Panc1 (cell line): ENCODE measurements at regions not wholly inside any gene's neighbourhood (a gene's known extent, or its start where the extent isn't known, plus 50 kb on each side); places are given as distances from the start of the nearest gene placed in this dataset.

ENCODE experiments used
- ATAC-seq: fragments of 200-7000 bp; cut with Tn5 transposase; 2 replicates; pipeline ENCODE4 v1.9.1; 2020; ENCODE audit warnings: mild to moderate bottlenecking, moderate library complexity
- BruUV-seq: library from RNA; stranded (reverse); fragments of 400-500 nt; replicated peaks from 2 replicates; lab custom pipeline; 2021; lab: Mats Ljungman, UMichigan
- CTCF ChIA-PET: fragments of 300-600 bp; sonication (Branson Sonifier 250); formaldehyde crosslinking; loops from one replicate; lab custom pipeline; 2022; ENCODE audit warnings: antibody characterized with exemption; lab: Charles Lee
- POLR2A ChIA-PET: fragments of 300-600 bp; sonication (Branson Sonifier 250); formaldehyde crosslinking; loops from one replicate; lab custom pipeline; 2022; ENCODE audit warnings: antibody characterized with exemption; lab: Charles Lee
- DNase-seq: peaks from one replicate; pipeline ENCODE4 v3.0.0-alpha.2; 2010; ENCODE audit warnings: low read depth, low spot score
- H3K27ac ChIP-seq: 2 replicates; pipeline ENCODE4 v1.5.1; 2011; ENCODE audit warnings: mild to moderate bottlenecking, low read length, inconsistent platforms
- H3K27me3 ChIP-seq: fragments of 200-500 bp; sonication (Bioruptor generic); 2 replicates; pipeline ENCODE4 v1.6.0; 2014; ENCODE audit warnings: low read length, inconsistent platforms; ENCODE audit not compliant: control insufficient read depth, insufficient read depth
- H3K36me3 ChIP-seq: fragments of 200-500 bp; sonication (Bioruptor generic); 2 replicates; pipeline ENCODE4 v1.5.1; 2014; ENCODE audit warnings: inconsistent platforms, mild to moderate bottlenecking, low read length, moderate library complexity; ENCODE audit not compliant: control insufficient read depth, insufficient read depth
- H3K4me1 ChIP-seq: 2 replicates; pipeline ENCODE4 v1.5.1; 2011; ENCODE audit warnings: inconsistent platforms, mild to moderate bottlenecking, low read length, moderate library complexity; ENCODE audit not compliant: control insufficient read depth, insufficient read depth
- H3K4me3 ChIP-seq, 2 experiments: 2 replicates each; pipeline ENCODE4 v1.5.1; 2011 to 2012; ENCODE audit warnings: low read depth in 2 of 2, low read length in 2 of 2, mild to moderate bottlenecking in 2 of 2, inconsistent platforms in 1 of 2, moderate library complexity in 1 of 2
- H3K9me3 ChIP-seq: fragments of 200-500 bp; sonication (Bioruptor generic); 2 replicates; pipeline ENCODE4 v1.5.1; 2014; ENCODE audit warnings: low read depth, mild to moderate bottlenecking, inconsistent platforms, low read length, moderate library complexity; ENCODE audit not compliant: control insufficient read depth, insufficient read depth
- POLR2AphosphoS5 ChIP-seq: IDR thresholded peaks from 2 replicates; pipeline ENCODE4 v1.6.1; 2012; ENCODE audit warnings: mild to moderate bottlenecking, low read depth, low read length, moderate library complexity
- SIN3A ChIP-seq: IDR thresholded peaks from 2 replicates; pipeline ENCODE4 v1.6.1; 2012; ENCODE audit warnings: low read depth, mild to moderate bottlenecking, low read length, moderate library complexity, borderline replicate concordance; ENCODE audit not compliant: insufficient read depth
- TCF7L2 ChIP-seq: IDR thresholded peaks from 2 replicates; pipeline ENCODE4 v1.6.1; 2011; ENCODE audit warnings: mild to moderate bottlenecking, low read depth, low read length, inconsistent platforms
- in situ Hi-C: cut with HindIII; loops from 2 replicates; pipeline ENCODE4 v1.10.0; 2016; ENCODE audit warnings: low sequenced_read_pairs, low pct_unique_long_range_greater_than_20kb
- intact Hi-C: fragments of 100-400 bp; cut with micrococcal nuclease; formaldehyde crosslinking; loops from one replicate; pipeline ENCODE4 v1.10.0; 2022; ENCODE audit not compliant: unreplicated experiment
- TF ChIP-seq, protein P1 (sequence below), 2 experiments: IDR thresholded peaks; 2 replicates each; pipeline ENCODE4 v1.6.1; 2011 to 2012; ENCODE audit warnings: low read depth in 2 of 2, control low read depth in 1 of 2, low read length in 1 of 2, mild to moderate bottlenecking in 1 of 2, moderate library complexity in 1 of 2; ENCODE audit not compliant: insufficient read depth in 1 of 2
- TF ChIP-seq, protein P2 (sequence below): fragments of 450-650 bp; IDR thresholded peaks from 2 replicates; pipeline ENCODE4 v1.5.1; 2017; ENCODE audit warnings: mild to moderate bottlenecking

DNA sequence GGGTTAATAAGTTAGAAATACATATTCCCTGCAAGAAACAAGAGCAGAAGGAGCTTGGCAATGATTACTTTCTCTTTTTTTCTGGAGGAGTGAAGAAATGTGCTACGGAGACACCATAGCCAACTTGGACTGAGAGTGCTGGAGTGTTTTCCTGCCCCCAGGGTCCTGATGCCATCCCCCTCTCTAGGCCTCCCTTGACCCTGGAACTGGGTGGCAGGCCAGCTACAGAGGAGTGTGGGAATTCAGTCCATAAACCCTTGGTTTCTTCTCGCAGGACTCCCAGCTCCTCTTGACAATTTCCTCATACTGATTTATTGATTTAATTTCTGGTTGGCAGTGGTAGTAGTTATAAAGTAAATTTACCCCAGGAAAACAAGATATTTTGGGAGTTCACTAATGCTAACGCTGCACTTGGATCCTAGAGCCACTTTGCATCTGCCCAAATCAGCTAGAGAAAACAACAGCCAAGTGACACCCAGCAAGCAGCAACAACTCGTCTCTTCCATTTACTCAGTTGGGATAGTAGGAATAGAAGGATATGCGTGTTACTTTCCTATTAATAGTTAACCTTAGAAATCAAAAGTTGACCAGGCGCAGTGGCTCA lies 76.4 kb upstream of the CELF2 start:
- ATAC-seq (no peak), DNase-seq (no peak)
- Histone ChIP-seq H3K9me3 (no peaks in the 10 kb centered on the region), H3K27ac (no peak overlapping the region), H3K4me3 (no peak overlapping the region), H3K36me3 (no peaks in the 10 kb centered on the region), H3K27me3 (no peaks in the 10 kb centered on the region), H3K4me1 (no peaks in the 10 kb centered on the region)
- intact Hi-C loops (no loop called here), in situ Hi-C loops (no loop called here)
- POLR2A ChIA-PET = no interaction called here
- BruUV-seq = no TSS peak
- CTCF ChIA-PET = no interaction called here
- no peak for TF ChIP-seq TCF7L2
- TF ChIP-seq POLR2AphosphoS5 = no peak
- TF ChIP-seq, protein P1, sequence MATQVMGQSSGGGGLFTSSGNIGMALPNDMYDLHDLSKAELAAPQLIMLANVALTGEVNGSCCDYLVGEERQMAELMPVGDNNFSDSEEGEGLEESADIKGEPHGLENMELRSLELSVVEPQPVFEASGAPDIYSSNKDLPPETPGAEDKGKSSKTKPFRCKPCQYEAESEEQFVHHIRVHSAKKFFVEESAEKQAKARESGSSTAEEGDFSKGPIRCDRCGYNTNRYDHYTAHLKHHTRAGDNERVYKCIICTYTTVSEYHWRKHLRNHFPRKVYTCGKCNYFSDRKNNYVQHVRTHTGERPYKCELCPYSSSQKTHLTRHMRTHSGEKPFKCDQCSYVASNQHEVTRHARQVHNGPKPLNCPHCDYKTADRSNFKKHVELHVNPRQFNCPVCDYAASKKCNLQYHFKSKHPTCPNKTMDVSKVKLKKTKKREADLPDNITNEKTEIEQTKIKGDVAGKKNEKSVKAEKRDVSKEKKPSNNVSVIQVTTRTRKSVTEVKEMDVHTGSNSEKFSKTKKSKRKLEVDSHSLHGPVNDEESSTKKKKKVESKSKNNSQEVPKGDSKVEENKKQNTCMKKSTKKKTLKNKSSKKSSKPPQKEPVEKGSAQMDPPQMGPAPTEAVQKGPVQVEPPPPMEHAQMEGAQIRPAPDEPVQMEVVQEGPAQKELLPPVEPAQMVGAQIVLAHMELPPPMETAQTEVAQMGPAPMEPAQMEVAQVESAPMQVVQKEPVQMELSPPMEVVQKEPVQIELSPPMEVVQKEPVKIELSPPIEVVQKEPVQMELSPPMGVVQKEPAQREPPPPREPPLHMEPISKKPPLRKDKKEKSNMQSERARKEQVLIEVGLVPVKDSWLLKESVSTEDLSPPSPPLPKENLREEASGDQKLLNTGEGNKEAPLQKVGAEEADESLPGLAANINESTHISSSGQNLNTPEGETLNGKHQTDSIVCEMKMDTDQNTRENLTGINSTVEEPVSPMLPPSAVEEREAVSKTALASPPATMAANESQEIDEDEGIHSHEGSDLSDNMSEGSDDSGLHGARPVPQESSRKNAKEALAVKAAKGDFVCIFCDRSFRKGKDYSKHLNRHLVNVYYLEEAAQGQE (IDR thresholded peaks at IDR 0.05; ENCODE audit: insufficient read depth in 1 of 2, low read depth in 2 of 2, low read length in 1 of 2) = no peak
- TF ChIP-seq SIN3A = no peak
- TF ChIP-seq, protein P2, sequence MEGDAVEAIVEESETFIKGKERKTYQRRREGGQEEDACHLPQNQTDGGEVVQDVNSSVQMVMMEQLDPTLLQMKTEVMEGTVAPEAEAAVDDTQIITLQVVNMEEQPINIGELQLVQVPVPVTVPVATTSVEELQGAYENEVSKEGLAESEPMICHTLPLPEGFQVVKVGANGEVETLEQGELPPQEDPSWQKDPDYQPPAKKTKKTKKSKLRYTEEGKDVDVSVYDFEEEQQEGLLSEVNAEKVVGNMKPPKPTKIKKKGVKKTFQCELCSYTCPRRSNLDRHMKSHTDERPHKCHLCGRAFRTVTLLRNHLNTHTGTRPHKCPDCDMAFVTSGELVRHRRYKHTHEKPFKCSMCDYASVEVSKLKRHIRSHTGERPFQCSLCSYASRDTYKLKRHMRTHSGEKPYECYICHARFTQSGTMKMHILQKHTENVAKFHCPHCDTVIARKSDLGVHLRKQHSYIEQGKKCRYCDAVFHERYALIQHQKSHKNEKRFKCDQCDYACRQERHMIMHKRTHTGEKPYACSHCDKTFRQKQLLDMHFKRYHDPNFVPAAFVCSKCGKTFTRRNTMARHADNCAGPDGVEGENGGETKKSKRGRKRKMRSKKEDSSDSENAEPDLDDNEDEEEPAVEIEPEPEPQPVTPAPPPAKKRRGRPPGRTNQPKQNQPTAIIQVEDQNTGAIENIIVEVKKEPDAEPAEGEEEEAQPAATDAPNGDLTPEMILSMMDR = no peak

DNA sequence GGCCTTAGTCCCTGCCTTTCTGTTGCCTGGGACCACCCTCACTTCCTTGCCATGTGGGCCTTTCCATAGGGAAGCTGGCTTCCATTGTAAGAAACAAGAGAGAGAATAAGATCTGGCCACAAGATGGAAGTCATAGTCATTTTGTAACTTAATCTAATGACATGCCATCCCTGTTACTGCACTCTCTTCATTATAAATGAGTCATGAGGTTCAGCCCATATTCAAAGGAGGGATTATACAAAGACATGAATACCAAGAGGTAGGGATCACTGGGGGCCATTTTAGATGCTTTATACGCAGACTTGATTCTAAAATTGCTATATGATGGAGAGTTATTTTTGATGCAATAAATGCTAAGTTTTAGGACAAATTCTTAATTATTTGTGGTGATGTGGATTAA lies 75.2 kb upstream of the CELF2 start:
- TF ChIP-seq POLR2AphosphoS5 = no peak
- TF ChIP-seq, protein P2 = no peak
- TF ChIP-seq TCF7L2 = no peak
- TF ChIP-seq, protein P1 (IDR thresholded peaks at IDR 0.05; ENCODE audit: insufficient read depth in 1 of 2, low read depth in 2 of 2, low read length in 1 of 2) = no peak
- no peak for TF ChIP-seq SIN3A
- no peak overlapping the region for H3K4me3 ChIP-seq
- H3K9me3 ChIP-seq = no peaks in the 10 kb centered on the region
- ATAC-seq = no peak
- H3K27me3 ChIP-seq = no peaks in the 10 kb centered on the region
- CTCF ChIA-PET = no interaction called here
- no peak overlapping the region for H3K27ac ChIP-seq
- H3K36me3 ChIP-seq = no peaks in the 10 kb centered on the region
- no peak for DNase-seq
- BruUV-seq = no TSS peak
- in situ Hi-C loops (no loop called here), intact Hi-C loops (no loop called here)
- H3K4me1 ChIP-seq = no peaks in the 10 kb centered on the region
- POLR2A ChIA-PET = no interaction called here
